CD4-positive, alpha-beta memory T cell (primary cell): ENCODE measurements at regions not wholly inside any gene's neighbourhood (a gene's known extent, or its start where the extent isn't known, plus 50 kb on each side); places are given as distances from the start of the nearest gene placed in this dataset.
"Not testable (repeated sequence)": the region's sequence is repeated elsewhere in the genome, so short reads cannot be mapped to it uniquely, and the experiment has no call there.

Experiments
- CTCF ChIA-PET: fragments of 350-600 bp; sonication (Branson Sonifier 250); formaldehyde crosslinking; loops from one replicate; lab custom pipeline; 2021; ENCODE audit warnings: inconsistent platforms; ENCODE audit not compliant: partially characterized antibody; lab: Charles Lee
- POLR2A ChIA-PET: fragments of 350-600 bp; sonication (Branson Sonifier 250); formaldehyde crosslinking; loops from one replicate; lab custom pipeline; 2021; ENCODE audit not compliant: partially characterized antibody; lab: Charles Lee
- DNase-seq, 5 donors: peaks; one replicate each; pipeline versions ENCODE4 v3.0.0 to v3.0.0-alpha.2; 2020 to 2022; ENCODE audit warnings: mixed read lengths in 1 of 5
- H3K27ac ChIP-seq: one replicate; pipeline ENCODE4 v1.7.0; 2013; ENCODE audit warnings: low read depth, low read length
- H3K27me3 ChIP-seq: 2 replicates; pipeline ENCODE4 v1.7.0; 2013; ENCODE audit warnings: mild to moderate bottlenecking, low read length, moderate library complexity; ENCODE audit not compliant: insufficient read depth
- H3K36me3 ChIP-seq: 2 replicates; pipeline ENCODE4 v1.7.0; 2013; ENCODE audit warnings: mild to moderate bottlenecking, low read length, moderate library complexity; ENCODE audit not compliant: insufficient read depth
- H3K4me1 ChIP-seq: 2 replicates; pipeline ENCODE4 v1.7.0; 2013; ENCODE audit warnings: mild to moderate bottlenecking, low read length, moderate library complexity; ENCODE audit not compliant: insufficient read depth
- H3K4me3 ChIP-seq, 2 donors: one replicate each; pipeline ENCODE4 v1.7.0; 2013; ENCODE audit warnings: low read length in 2 of 2, mild to moderate bottlenecking in 1 of 2
- H3K9me3 ChIP-seq, 2 donors: one replicate each; pipeline ENCODE4 v1.7.0; 2013; ENCODE audit warnings: low read length in 2 of 2, control low read depth in 1 of 2; ENCODE audit not compliant: control insufficient read depth in 1 of 2
- H3K27ac Mint-ChIP-seq, 7 donors: one replicate each; pipeline ENCODE4 v1.8.0; 2020 to 2021; ENCODE audit warnings: mixed read lengths in 7 of 7, mild to moderate bottlenecking in 6 of 7, inconsistent platforms in 3 of 7, moderate library complexity in 3 of 7
- H3K27me3 Mint-ChIP-seq, 2 donors: one replicate each; pipeline ENCODE4 v1.8.0; 2020 to 2021; ENCODE audit warnings: mixed read lengths in 2 of 2
- H3K36me3 Mint-ChIP-seq, 2 donors: one replicate each; pipeline ENCODE4 v1.8.0; 2020 to 2021; ENCODE audit warnings: mixed read lengths in 2 of 2, inconsistent platforms in 1 of 2, mild to moderate bottlenecking in 1 of 2
- H3K4me1 Mint-ChIP-seq, 4 donors: one replicate each; pipeline ENCODE4 v1.8.0; 2020 to 2021; ENCODE audit warnings: mixed read lengths in 4 of 4, mild to moderate bottlenecking in 1 of 4
- H3K4me3 Mint-ChIP-seq, 8 donors: one replicate each; pipeline ENCODE4 v1.8.0; 2020 to 2021; ENCODE audit warnings: mixed read lengths in 8 of 8, mild to moderate bottlenecking in 7 of 8, moderate library complexity in 6 of 8, inconsistent platforms in 3 of 8
- H3K9me3 Mint-ChIP-seq, 8 donors: one replicate each; pipeline ENCODE4 v1.8.0; 2020 to 2021; ENCODE audit warnings: mixed read lengths in 8 of 8, mild to moderate bottlenecking in 5 of 8, inconsistent platforms in 3 of 8, moderate library complexity in 1 of 8
- intact Hi-C: fragments of 100-400 bp; cut with micrococcal nuclease; formaldehyde crosslinking; loops from one replicate; pipeline ENCODE4 v1.15.1; 2023

DNA sequence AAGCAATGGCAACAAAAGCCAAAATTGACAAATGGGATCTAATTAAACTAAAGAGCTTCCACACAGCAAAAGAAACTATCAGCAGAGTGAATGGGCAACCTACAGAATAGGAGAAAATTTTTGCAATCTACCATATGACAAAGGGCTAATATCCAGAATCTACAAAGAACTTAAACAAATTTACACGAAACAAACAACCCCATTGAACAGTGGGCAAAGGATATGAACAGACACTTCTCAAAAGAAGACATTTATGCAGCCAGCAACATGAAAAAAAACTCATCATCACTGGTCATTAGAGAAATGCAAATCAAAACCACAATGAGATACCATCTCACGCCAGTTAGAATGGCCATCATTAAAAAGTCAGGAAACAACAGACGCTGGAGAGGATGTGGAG lies 113.4 kb downstream of the PSMG1 start:
- H3K4me1 Mint-ChIP-seq, POLR2A ChIA-PET, H3K27me3 Mint-ChIP-seq, H3K27me3 ChIP-seq, H3K36me3 Mint-ChIP-seq, intact Hi-C loops, H3K4me3 Mint-ChIP-seq, H3K27ac ChIP-seq, DNase-seq, H3K36me3 ChIP-seq, H3K4me3 ChIP-seq, H3K9me3 ChIP-seq, H3K4me1 ChIP-seq, CTCF ChIA-PET, H3K27ac Mint-ChIP-seq, H3K9me3 Mint-ChIP-seq: not testable (repeated sequence)

DNA sequence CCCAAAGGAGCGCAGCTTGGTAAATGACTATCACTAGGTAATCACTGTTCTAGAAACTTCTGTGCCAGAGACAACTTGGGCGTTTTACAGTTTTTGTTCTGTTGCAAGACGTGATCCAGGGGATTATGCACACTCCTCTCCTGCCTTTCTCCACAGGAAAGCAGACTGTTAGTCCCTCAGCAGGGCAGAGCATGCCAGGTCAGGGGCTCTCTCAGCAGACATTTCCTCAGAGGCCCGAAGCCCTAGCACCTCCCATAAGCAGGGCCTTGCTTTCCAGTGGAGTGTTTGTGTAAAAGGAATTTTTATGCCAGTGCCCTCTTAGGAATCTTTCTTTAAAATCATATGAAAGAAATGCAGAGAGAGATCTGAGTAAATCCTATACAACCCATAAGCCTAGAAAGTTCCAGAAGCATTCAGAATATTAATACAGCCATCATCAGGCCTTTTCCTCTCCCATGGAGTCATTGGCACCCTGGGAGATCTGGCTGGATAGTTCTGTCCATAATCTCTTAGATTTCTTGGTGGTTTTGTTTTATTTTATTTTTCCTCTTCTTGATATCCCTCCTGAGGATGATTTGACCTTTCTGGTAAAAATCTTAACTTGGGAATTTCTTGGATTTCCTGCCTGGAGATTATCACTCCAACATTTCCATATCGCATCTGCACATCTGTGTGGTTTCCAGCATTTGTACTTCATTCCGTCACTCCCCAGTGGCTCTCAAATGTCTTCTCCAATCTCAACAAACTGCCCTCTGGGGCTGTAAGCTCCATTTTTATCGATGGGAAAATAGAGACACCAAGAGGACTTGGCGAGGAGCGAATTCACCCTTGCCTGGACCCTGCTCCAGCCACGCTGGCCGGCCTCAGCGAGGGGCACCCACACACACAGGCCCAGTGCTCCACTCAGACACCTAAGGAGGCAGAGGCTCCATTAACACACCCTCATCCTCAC lies 116.1 kb downstream of the PSMG1 start:
- POLR2A ChIA-PET: no interaction called here

DNA sequence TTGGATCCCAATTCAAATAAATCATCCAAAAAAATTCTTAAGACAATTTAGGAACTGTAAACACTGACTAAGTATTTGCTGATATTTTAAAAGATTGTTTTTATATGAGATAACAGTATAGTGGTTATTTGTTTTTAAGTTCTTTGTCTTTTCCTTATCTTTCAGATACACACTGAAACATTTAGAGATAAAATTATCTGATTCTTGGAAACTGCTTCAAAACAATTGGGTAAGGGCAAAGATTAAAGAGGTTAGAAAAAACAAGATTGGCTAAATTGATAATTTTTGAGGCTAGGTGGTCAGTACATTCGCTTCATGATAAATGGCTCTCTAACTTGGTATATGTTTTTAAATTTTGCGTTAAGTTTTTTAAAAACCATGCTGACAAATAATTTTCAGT lies 117.3 kb downstream of the PSMG1 start:
- H3K27ac Mint-ChIP-seq: no peak overlapping the region
- ChIA-PET CTCF (no interaction called here), POLR2A (no interaction called here)

More for the DNA sequence above, 116.1 kb downstream of the PSMG1 start:
- H3K27ac ChIP-seq: no peak overlapping the region
- CTCF ChIA-PET: no interaction called here
- H3K27me3 ChIP-seq: no peaks in the 10 kb centered on the region
- Mint-ChIP-seq H3K4me1 (no peaks in the 10 kb centered on the region), H3K9me3 (peaks cover 0 to 4% (median 0%) of the 10 kb centered on the region in 8 donors), H3K27me3 (peaks cover 0 to 1% of the 10 kb centered on the region in 2 donors), H3K4me3 (no peak overlapping the region), H3K27ac (no peak overlapping the region), H3K36me3 (no peaks in the 10 kb centered on the region)
- DNase-seq: no peak
- H3K4me1 ChIP-seq: no peaks in the 10 kb centered on the region
- intact Hi-C loops: no loop called here
- no peaks in the 10 kb centered on the region for H3K9me3 ChIP-seq
- no peaks in the 10 kb centered on the region for H3K36me3 ChIP-seq
- no peak overlapping the region for H3K4me3 ChIP-seq

DNA sequence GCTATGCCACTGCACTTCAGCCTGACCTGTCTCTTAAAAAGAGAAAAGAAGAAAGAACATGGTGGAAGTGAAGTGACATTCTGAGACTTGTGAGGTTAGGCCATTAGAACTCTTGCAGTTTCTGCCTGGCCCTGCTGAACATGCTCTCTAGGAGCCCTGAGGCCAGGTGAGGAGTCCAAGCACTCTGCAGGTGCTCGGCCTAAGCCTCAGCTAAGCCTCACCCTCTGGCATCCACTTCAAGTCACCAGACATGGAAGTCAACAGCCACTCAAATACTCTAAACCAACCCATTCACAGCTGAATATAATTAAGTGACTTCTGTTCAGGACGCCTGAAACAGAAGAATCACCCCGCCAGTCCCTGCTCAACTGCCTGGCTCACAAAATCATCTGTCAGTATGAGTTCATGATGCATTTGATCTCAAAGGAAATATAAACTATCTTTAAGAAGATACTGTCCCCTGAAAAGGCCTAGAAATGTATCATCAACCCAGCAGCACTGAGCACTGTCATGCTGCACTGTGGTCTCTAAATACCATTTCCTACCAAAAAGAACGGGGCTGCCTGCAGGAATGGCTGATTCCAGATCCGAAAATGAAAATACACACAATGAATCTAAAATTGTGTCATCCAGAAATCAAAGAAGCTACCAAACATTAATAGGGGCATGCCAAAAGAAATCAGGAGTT lies 118.8 kb downstream of the PSMG1 start:
- Histone ChIP-seq H3K4me1 (no peaks in the 10 kb centered on the region), H3K4me3 (no peak overlapping the region), H3K9me3 (no peaks in the 10 kb centered on the region), H3K27me3 (no peaks in the 10 kb centered on the region), H3K27ac (no peak overlapping the region), H3K36me3 (no peaks in the 10 kb centered on the region)
- DNase-seq: no peak
- ChIA-PET POLR2A (no interaction called here), CTCF (no interaction called here)
- intact Hi-C loops: no loop called here
- Mint-ChIP-seq H3K4me3 (no peak overlapping the region), H3K27me3 (peaks cover 1 to 4% of the 10 kb centered on the region in 2 donors), H3K36me3 (no peaks in the 10 kb centered on the region), H3K4me1 (no peaks in the 10 kb centered on the region), H3K27ac (no peak overlapping the region), H3K9me3 (peaks cover 0 to 4% (median 0%) of the 10 kb centered on the region in 8 donors)

More for the DNA sequence above, 117.3 kb downstream of the PSMG1 start:
- H3K27me3 ChIP-seq: no peaks in the 10 kb centered on the region
- DNase-seq: no peak
- intact Hi-C loops: no loop called here
- Mint-ChIP-seq H3K4me3 (no peak overlapping the region), H3K9me3 (peaks cover 0 to 4% (median 0%) of the 10 kb centered on the region in 8 donors), H3K27me3 (peaks cover 1 to 4% of the 10 kb centered on the region in 2 donors), H3K36me3 (no peaks in the 10 kb centered on the region), H3K4me1 (no peaks in the 10 kb centered on the region)
- H3K4me1 ChIP-seq: no peaks in the 10 kb centered on the region
- no peak overlapping the region for H3K4me3 ChIP-seq
- H3K27ac ChIP-seq: no peak overlapping the region
- H3K9me3 ChIP-seq: no peaks in the 10 kb centered on the region
- H3K36me3 ChIP-seq: no peaks in the 10 kb centered on the region

DNA sequence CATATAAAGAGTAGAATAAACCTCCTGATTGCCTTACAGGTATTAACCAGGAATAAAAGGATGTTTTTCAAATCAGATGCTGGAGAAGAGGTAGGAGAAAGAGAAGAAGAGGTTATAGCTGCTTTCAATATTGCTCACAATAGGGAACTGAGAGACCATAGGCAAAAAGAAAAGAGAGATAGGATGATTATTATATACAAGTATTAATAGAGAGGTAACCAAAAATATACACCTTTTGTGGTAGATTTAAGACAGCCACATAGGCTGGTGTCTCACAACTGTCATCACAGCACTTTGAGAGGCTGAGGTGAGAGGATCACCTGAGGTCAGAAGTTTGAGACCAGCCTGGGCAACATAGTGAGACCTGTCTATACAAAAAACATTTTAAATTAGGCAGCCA lies 119.7 kb downstream of the PSMG1 start:
- Mint-ChIP-seq H3K27me3 (peaks cover 0 to 6% of the 10 kb centered on the region in 2 donors), H3K4me1 (no peaks in the 10 kb centered on the region), H3K9me3 (peaks cover 0 to 3% (median 0%) of the 10 kb centered on the region in 8 donors), H3K36me3 (no peaks in the 10 kb centered on the region), H3K27ac (no peak overlapping the region), H3K4me3 (no peak overlapping the region)
- Histone ChIP-seq H3K4me1 (no peaks in the 10 kb centered on the region), H3K4me3 (no peak overlapping the region), H3K36me3 (no peaks in the 10 kb centered on the region), H3K9me3 (no peaks in the 10 kb centered on the region), H3K27ac (no peak overlapping the region), H3K27me3 (no peaks in the 10 kb centered on the region)
- POLR2A ChIA-PET: no interaction called here
- CTCF ChIA-PET: no interaction called here
- DNase-seq: no peak
- intact Hi-C loops: no loop called here

DNA sequence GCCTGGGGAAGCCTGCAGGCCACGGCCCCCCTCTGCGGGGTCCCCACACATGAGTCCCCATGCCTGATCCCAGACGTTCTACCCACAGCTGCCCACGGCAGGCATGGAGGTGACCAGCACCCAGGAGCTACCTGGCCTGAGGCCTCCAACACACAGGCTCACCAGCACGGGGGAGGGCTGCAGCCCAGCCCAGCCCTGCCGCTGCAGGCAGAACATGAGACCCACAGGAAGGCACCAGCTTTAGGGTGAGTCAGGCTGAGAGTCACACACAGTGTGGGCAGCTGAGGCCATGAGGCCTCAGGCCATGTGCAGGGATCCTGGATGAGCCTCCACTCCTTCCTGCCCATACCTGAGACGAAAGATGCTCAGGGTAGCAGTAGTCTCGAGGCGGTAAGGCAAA lies 121.1 kb downstream of the PSMG1 start:
- POLR2A ChIA-PET: no interaction called here
- Mint-ChIP-seq H3K36me3 (no peaks in the 10 kb centered on the region), H3K4me3 (no peak overlapping the region), H3K27me3 (peaks cover 0 to 6% of the 10 kb centered on the region in 2 donors), H3K27ac (peak overlapping the region in 1 of 7 donors; percentile 31), H3K4me1 (no peaks in the 10 kb centered on the region), H3K9me3 (peaks cover 0 to 3% (median 0%) of the 10 kb centered on the region in 8 donors)
- intact Hi-C loops: no loop called here
- no peaks in the 10 kb centered on the region for H3K4me1 ChIP-seq
- H3K27me3 ChIP-seq: no peaks in the 10 kb centered on the region
- no peak overlapping the region for H3K4me3 ChIP-seq
- H3K27ac ChIP-seq: no peak overlapping the region
- no peak for DNase-seq
- no peaks in the 10 kb centered on the region for H3K36me3 ChIP-seq
- CTCF ChIA-PET: no interaction called here
- H3K9me3 ChIP-seq: no peaks in the 10 kb centered on the region

DNA sequence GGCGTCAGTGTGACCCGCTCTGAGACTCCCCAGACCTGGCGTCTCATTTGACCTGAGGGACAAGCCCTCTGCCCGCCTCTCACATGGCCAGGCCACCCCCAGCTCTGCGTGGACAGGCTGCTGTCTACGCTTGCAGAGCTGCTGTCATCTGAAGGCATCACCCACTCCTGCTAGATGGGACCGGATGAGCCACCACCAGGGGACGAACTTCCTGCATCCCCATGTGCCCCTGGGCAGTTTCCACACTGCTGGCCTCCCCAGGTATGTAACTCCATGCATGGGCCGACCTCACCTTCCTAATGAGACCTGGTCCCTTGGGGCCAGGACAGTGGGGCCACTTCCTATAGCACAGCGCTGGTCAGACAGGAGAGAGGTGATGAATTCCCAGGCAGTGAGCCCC lies 121.5 kb downstream of the PSMG1 start:
- no peak for DNase-seq
- Mint-ChIP-seq H3K27ac (no peak overlapping the region), H3K36me3 (no peaks in the 10 kb centered on the region), H3K4me3 (no peak overlapping the region), H3K9me3 (peaks cover 0 to 3% (median 0%) of the 10 kb centered on the region in 8 donors), H3K4me1 (no peaks in the 10 kb centered on the region), H3K27me3 (peaks cover 0 to 6% of the 10 kb centered on the region in 2 donors)
- Histone ChIP-seq H3K4me3 (no peak overlapping the region), H3K36me3 (no peaks in the 10 kb centered on the region), H3K4me1 (no peaks in the 10 kb centered on the region), H3K27ac (no peak overlapping the region), H3K9me3 (no peaks in the 10 kb centered on the region), H3K27me3 (no peaks in the 10 kb centered on the region)
- CTCF ChIA-PET: no interaction called here
- intact Hi-C loops: no loop called here
- POLR2A ChIA-PET: no interaction called here
